ENCODE measurements at regions not wholly inside any gene's neighbourhood (a gene's known extent, or its start where the extent isn't known, plus 50 kb on each side); places are given as distances from the start of the nearest gene placed in this dataset.
"Not testable (repeated sequence)": the region's sequence is repeated elsewhere in the genome, so short reads cannot be mapped to it uniquely, and the experiment has no call there.

- no peak for DNase-seq
These were observed 1095.5 kb upstream of the LCORL start for GRCh38 chr4:19117022-19117421.

GRCh38 chr4:19104176-19104575, 1082.6 kb upstream of the LCORL start:
- no peak for DNase-seq

DNA sequence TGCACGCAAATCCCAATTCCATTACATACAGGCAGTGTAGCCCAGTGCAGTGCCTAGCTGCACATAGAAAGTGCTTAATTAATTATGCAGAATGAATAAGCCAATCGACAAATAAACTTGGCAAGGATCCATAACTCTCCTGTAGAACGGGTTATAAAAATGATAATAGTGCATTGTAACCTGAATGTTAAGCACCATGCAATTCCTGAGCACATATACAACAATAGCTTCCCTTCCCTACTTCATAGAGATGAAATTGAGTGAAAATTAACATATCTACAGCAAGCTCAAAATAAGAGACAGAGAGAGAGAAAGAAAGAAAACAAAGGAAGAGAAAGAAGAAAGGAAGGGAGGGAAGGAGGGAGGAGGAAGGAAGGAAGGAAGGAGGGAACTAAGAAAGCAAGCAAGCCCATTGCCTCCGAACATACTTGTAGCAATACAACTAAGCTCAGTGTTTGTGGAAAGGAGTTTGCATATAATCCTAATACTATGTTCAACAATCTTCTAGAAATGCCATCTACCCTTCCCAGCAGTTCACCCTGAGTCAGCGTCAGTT, 1074.0 kb upstream of the LCORL start:
- no peak for DNase-seq

- no peak for DNase-seq
These were observed 1072.4 kb upstream of the LCORL start for GRCh38 chr4:19093951-19094350.

- DNase-seq, result no peak
These were observed 1071.2 kb upstream of the LCORL start for GRCh38 chr4:19092797-19093196.

DNA sequence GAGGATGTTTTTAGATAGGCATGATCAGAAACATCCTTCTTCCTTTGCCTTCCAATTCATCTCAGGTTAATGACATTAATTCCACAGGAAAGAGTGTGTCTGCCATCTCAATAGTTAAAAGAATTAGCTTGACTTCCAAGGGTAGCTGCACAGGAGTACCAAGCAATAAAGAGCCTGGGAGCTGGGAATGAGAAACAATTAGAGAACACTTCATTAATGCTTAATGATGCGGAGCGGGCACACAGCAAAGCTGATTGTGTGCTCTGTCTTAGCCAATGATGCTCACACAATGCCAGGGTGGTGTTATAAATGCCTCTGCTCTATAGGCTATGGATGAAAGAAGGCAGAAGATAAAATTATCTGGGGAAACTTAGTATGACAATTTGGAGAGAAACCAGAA, 1052.5 kb upstream of the LCORL start:
- DNase-seq, result no peak

DNA sequence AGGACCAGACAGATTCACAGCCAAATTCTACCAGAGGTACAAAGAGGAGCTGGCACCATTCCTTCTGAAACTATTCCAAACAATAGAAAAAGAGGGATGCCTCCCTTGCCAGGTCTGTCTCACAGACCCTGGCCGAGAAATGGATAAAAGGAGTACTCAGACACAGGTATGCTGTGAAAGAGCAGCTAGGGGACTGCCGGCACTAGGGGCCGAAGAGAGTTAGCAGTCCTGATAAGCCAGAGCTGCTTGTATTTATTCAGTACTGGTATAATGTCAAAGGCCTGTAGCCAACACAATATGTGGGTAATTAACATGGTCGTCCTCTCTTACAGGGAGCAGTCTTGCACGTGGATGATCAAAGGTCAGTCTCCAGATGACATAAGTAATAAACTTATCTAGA, 1042.1 kb upstream of the LCORL start:
- DNase-seq, result no peak

- no peak for DNase-seq
These were observed 1033.4 kb upstream of the LCORL start for GRCh38 chr4:19054916-19055315.

GRCh38 chr4:19051831-19052230, 1030.3 kb upstream of the LCORL start:
- DNase-seq, result no peak

- no peak for DNase-seq
These were observed 1025.8 kb upstream of the LCORL start for GRCh38 chr4:19047279-19047880.

GRCh38 chr4:19039816-19040215, 1018.3 kb upstream of the LCORL start:
- no peak for DNase-seq

DNA sequence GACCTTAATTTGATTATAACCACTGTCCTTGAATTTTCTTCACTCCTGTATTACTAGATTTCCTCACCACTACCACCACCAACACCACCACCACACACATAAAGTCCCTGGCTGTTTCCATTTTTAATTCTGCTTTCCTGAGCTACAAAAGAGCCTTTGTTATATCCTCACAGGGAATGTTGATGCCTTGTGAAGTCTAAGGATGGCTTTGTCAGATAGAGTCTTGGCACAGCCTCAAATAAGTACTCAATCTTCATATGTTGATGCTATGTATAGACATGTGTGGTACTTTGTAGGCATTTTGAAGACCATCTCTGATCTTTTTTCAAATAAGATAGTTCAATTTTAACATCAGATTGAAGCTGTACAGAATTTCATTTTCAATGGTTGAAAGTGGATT, 1016.7 kb upstream of the LCORL start:
- no peak for DNase-seq

DNA sequence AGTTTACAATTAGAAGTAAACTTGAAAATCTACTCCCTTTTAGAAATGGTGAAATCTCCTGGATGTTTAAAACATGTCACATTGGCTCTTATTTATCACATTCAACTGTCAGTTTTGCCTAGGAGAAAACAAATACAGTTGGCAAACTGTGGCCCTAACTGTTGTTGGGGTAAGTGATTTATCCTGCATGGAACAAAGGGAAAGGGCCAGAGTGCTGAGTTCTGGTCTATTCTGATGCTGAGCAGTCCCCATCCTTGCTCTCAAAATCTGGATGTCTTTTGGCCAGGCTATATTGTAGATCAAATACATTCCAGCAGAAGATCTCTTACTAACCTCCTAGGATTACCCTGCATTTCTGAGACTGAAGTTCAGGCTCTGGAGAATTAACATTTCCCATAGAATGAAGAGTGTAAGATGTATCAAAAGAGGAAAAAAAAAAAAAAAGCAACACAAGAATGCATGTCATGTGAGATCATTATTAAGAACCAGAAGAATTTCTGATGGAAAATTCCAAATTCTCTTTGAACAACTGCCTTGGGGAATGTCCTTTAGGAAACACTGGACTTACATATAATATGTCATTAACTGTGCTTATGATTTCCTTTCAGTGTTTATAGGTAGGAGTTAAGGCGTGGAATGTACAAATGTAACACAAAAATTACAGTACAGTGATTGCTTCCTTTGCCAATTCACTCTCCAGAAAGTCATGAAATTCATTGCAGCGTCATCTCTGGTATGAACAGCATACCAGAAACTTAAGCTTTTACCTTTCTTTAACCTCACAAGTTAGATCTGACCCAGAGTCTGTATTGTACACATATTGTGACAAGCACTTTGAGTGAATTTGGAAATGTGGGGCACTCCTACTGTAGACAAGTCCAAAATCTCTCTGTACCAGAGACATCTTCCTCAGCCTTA, 1012.5 kb upstream of the LCORL start:
- no peak for DNase-seq

GRCh38 chr4:19030536-19030935, 1009.0 kb upstream of the LCORL start:
- no peak for DNase-seq

DNA sequence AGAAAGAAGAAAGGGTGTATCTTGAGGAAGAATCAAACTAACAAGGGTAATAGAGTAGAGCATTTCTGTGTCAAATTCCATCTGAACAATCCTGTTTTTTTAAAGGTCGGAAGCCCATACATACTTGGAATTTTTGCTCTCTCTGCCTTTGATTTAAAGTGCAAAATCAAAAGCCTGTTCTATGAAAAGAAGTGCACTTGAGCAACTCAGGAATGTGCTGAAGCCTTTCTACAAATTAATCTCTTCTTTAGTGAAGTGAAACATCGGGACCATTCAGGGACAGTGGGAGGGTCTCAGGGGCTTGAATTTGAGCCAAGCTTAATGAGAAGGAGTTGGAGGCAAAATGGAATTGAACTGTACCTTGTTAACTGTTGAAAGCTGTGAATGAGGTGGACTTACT, 1008.5 kb upstream of the LCORL start:
- no peak for DNase-seq

- DNase-seq, result no peak
These were observed 1004.7 kb upstream of the LCORL start for GRCh38 chr4:19026281-19026680.

- no peak for DNase-seq
These were observed 1003.5 kb upstream of the LCORL start for GRCh38 chr4:19025031-19025430.

DNA sequence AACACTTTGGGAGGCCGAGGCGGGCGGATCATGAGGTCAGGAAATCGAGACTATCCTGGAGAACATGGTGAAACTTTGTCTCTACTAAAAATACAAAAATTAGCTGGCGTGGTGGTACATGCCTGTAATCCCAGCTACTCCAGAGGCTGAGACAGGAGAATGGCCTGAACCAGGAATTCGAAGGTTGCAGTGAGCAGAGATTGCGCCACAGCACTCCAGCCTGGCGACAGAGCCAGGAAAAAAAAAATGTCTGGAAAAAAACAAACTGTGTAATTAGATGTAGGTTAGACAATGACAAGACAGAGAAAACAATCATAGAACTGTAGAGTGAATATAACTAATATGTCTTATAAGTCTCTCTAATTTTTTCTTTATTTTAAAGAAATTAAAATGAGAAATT, 1002.5 kb upstream of the LCORL start:
- no peak for DNase-seq

DNA sequence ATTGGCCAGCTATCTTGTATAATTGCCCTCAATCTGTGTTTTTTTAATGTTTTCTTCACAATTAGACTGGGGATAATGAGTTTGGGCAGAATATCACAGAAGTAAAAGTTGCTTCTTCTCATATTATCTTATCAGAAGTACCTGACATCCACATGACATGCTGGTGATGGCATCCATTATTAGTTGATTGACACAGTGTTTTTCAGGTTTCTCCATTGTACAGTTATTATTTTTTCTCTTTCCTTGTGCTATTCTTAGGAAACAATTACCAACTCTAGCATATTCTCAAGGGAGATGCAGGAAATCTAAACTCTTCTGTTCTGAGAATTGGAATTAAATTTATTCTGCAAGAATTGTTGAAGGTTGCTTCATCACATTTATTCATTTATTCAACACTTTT, 1000.1 kb upstream of the LCORL start:
- no peak for DNase-seq

DNA sequence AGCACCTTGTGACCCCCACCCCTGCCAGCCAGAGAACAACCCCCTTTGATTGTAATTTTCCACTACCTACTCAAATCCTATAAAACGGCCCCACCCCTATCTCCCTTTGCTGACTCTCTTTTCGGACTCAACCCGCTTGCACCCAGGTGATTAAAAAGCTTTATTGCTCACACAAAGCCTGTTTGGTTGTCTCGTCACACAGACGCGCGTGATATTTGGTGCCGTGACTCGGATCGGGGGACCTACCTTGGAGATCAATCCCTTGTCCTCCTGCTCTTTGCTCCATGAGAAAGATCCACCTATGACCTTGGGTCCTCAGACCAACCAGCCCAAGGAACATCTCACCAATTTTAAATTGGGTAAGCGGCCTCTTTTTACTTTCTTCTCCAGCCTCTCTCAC, 995.0 kb upstream of the LCORL start:
- not testable (repeated sequence) for DNase-seq

DNA sequence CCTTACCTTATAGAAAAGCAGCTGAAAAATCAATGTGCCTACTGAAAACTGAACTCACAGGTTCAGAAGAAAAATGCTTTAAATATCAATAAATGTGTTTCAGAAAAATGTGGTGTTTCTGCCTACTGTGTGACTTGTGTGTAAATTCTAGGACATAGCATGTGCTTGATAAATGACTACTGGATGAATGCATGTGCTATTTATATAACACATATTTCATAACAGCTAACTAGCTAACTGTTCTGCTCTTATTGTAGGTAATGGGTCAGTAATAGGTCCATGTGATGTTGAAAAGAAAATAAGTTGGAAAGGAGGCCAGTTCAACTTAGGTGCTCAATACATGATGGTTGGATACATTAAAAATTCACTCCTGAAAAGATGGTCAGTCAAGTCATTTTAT, 993.0 kb upstream of the LCORL start:
- no peak for DNase-seq

DNA sequence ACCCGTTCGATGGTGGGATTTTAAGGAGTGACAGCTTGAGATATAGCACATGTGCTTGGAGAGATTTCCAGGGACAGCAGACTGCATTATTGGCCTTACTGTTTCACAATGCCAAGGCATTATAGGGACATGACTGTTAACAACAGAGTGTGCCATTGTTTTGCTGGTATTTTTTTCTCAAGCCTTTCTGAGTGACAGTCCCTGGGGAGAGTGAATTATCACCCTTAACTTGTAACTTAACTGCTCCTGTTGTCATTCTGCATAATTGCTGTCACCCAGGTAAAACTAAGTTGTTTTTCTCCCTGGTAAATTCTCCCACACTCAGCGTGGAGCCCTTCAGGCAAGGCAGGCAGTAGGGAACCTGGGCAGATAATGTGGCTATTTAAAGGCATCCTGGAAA, 989.2 kb upstream of the LCORL start:
- DNase-seq, result no peak

- DNase-seq, result no peak
These were observed 988.3 kb upstream of the LCORL start for GRCh38 chr4:19009881-19010280.

GRCh38 chr4:19005211-19005610, 983.7 kb upstream of the LCORL start:
- DNase-seq, result no peak
